DOHH2 (cell line): ENCODE measurements at regions not wholly inside any gene's neighbourhood (a gene's known extent, or its start where the extent isn't known, plus 50 kb on each side); places are given as distances from the start of the nearest gene placed in this dataset.

Source experiments
- CTCF ChIP-seq: fragments of 200-600 bp; sonication (generic); IDR thresholded peaks from one replicate; pipeline ENCODE4 v1.5.1; 2014; ENCODE audit warnings: antibody characterized with exemption, mild to moderate bottlenecking, low read depth, low read length; ENCODE audit not compliant: poor library complexity, severe bottlenecking
- EZH2phosphoT487 ChIP-seq: fragments of 200-600 bp; sonication (generic); IDR thresholded peaks from 2 replicates; pipeline ENCODE4 v1.6.1; 2017; ENCODE audit warnings: borderline replicate concordance, mild to moderate bottlenecking, antibody characterized with exemption, low read length, moderate library complexity, mixed read lengths

- TF ChIP-seq CTCF = no peak
- TF ChIP-seq EZH2phosphoT487 = no peak
These were observed 103.1 kb upstream of the DMRT1 start for GRCh38 chr9:738209-738915.
